HG02840 (cell line): ENCODE measurements at regions not wholly inside any gene's neighbourhood (a gene's known extent, or its start where the extent isn't known, plus 50 kb on each side); places are given as distances from the start of the nearest gene placed in this dataset.

Source experiments
- ATAC-seq: cut with Tn5 transposase; IDR thresholded peaks from one replicate; pipeline ENCODE4 v1.9.1; 2021; ENCODE audit warnings: mild to moderate bottlenecking, moderate library complexity, moderate number of reproducible peaks; ENCODE audit not compliant: unreplicated experiment, low FRiP score

GRCh38 chr9:36762958-36763357 is 190.3 kb downstream of the MELK start:
- no peak for ATAC-seq

DNA sequence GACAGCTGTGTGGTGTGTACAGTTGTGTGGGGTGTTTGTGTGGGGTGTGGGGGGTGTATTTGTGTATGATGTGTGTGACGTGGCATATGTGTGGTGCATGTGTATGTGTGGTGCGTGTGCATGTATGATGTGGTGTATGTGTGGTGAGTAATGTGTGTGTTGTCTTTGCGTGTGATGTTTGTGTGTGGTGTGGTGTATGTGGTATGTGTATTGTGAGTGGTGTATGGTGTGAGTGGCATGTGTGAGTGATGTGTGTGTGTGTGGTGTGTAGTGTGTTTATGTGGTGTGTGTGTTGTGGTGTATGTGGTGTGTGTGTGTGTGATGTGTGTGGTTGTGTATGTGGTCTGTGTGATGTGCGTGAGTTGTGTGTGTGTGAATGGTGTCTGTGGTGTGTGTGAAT is 191.1 kb downstream of the MELK start:
- no peak for ATAC-seq

- no peak for ATAC-seq
Measured at GRCh38 chr9:36764364-36765076, 191.8 kb downstream of the MELK start.

DNA sequence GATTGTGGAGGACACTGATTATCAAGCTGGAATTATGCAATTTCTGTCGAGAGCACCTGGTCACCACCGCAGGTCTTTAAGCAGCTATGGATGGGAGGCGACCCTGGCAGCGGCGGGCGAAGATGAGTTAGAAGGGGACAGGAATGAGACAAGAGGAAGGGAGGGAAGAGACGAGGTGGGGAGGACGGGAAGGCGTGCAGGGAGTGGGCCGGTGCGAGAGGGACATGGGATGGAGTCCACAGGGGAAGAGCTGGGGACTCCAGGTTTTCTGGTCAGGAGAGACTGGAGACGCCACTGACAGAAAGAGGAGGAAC is 192.3 kb downstream of the MELK start:
- ATAC-seq, result no peak

- peak; percentile 94 for ATAC-seq
Measured at GRCh38 chr9:36765468-36766341, 193.0 kb downstream of the MELK start.

GRCh38 chr9:36768677-36769076 is 196.0 kb downstream of the MELK start:
- ATAC-seq, result no peak

DNA sequence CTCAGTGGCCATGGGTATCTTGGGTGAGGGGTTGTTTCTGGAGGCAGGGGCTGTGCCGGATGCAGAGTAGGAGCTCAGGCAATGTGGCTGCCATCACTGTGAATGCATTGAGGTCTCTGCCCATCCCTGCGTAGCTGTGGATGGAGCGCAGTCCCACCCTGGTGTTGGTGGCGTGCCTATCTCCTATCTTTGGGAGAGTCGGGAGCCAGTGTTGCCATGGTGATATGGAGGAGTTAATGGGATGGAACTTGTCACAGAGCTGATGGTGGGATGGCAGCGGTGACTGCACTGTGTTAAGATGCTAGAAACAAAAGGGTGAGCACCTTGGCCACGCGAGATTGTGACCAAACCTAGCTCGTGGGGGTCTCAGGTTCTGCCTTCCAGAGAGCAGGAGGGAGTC is 197.3 kb downstream of the MELK start:
- no peak for ATAC-seq

DNA sequence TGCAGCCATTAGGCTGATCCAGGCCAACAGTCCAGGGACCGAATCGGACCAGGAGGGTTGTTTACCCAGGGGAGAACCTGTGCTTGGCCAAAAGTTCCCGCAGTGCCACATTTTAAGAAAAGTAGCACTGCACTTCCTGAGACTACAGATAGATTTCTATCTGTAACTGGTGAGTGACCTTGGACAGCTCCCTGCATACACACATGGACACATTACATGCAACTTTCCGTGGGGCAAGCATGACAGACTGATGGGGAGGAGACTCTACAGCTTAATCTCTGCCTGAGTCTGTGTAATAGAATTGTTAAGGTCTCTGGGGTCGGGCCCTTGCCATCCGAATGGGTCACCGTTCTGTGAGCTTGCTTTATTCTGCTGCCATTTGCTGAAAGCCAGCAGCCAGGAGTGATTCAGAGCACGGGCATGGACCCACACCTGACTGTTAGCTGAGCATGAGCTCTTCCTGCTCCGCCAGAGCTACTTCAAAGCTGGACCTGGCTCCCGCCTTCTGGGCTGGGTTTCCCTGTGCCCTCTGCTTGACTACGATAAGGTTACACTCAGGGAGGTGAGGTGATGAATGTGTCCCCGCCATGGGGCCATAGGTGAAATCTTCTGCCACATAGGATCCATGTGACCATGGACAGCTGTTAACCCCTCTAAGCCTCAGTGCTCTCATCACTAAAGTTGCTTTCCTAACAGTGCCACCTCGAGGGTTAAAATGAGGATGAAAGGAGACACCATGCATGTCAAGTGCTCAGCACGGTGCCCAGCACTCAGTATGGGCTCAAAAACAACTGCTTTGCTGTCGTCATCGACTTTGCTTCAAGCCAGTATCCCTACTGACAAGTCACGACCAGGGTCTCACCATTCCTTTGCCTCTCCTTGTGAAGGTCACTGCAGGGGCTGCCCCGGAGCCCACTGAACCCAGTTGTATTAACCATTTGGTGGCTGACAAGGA is 200.0 kb downstream of the MELK start:
- ATAC-seq, result no peak

- ATAC-seq, result no peak
Measured at GRCh38 chr9:36778682-36779081, 206.0 kb downstream of the MELK start.

DNA sequence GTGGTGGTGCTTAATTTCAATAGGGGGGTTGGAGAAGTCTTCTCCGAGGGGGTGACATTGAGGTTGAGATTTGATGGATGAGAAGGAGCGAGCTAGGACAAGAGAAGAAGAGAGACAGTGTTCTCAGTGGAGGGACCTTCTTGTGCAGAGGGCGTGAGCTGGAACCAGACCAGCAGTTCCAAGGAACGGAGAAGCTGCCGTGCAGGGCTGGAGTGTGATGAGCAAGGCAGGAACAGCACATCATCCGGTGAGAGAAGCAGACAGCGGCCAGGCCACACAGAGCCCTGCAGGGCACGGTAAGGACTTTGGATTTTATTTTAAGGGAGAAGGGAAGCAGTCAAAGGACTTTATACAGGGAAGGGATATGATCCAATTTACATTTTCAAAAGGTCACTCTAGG is 206.9 kb downstream of the MELK start:
- ATAC-seq, result no peak

GRCh38 chr9:36780186-36780585 is 207.5 kb downstream of the MELK start:
- no peak for ATAC-seq

GRCh38 chr9:36781533-36781932 is 208.8 kb downstream of the MELK start:
- no peak for ATAC-seq
